ENCODE measurements at regions not wholly inside any gene's neighbourhood (a gene's known extent, or its start where the extent isn't known, plus 50 kb on each side); places are given as distances from the start of the nearest gene placed in this dataset.

GRCh38 chr10:78441010-78441409, 407.3 kb downstream of the RPS24 start:
- TF ChIP-seq CTCF (conservative IDR thresholded peaks at IDR 0.05; ENCODE audit: low read depth, low read length) (no peak), EZH2 (IDR thresholded peaks at IDR 0.05; ENCODE audit: borderline replicate concordance, low read depth, low read length, poor library complexity, severe bottlenecking) (no peak)
